ENCODE measurements at regions not wholly inside any gene's neighbourhood (a gene's known extent, or its start where the extent isn't known, plus 50 kb on each side); places are given as distances from the start of the nearest gene placed in this dataset.

GRCh38 chr1:88126467-88126866 is 557.6 kb upstream of the PKN2 start:
- TF ChIP-seq CTCF (IDR thresholded peaks at IDR 0.05): no peak
- no peak for DNase-seq
- Mint-ChIP-seq H3K4me1 (no peaks in the 10 kb centered on the region), H3K9me3 (peaks cover 9% of the 10 kb centered on the region), H3K36me3 (ENCODE audit: low read depth) (peaks cover 9% of the 10 kb centered on the region), H3K4me3 (no peak overlapping the region), H3K27ac (no peak overlapping the region), H3K27me3 (ENCODE audit: low read depth, poor library complexity) (peaks cover 11% of the 10 kb centered on the region)

GRCh38 chr1:88133991-88134390 is 550.1 kb upstream of the PKN2 start:
- Mint-ChIP-seq H3K27ac (no peak overlapping the region), H3K4me3 (no peak overlapping the region), H3K36me3 (ENCODE audit: low read depth) (peaks cover 5% of the 10 kb centered on the region), H3K9me3 (peaks cover 12% of the 10 kb centered on the region), H3K27me3 (ENCODE audit: low read depth, poor library complexity) (no peaks in the 10 kb centered on the region), H3K4me1 (no peaks in the 10 kb centered on the region)
- no peak for TF ChIP-seq CTCF (IDR thresholded peaks at IDR 0.05)
- no peak for DNase-seq

GRCh38 chr1:88134983-88135921 is 548.8 kb upstream of the PKN2 start:
- Mint-ChIP-seq H3K9me3 (peaks cover 12% of the 10 kb centered on the region), H3K36me3 (ENCODE audit: low read depth) (peaks cover 5% of the 10 kb centered on the region), H3K27me3 (ENCODE audit: low read depth, poor library complexity) (no peaks in the 10 kb centered on the region), H3K4me1 (peaks cover 6% of the 10 kb centered on the region), H3K27ac (no peak overlapping the region), H3K4me3 (no peak overlapping the region)
- DNase-seq: no peak
- no peak for TF ChIP-seq CTCF (IDR thresholded peaks at IDR 0.05)

- no peak for DNase-seq
- Mint-ChIP-seq H3K4me1 (peaks cover 13% of the 10 kb centered on the region), H3K27me3 (ENCODE audit: low read depth, poor library complexity) (no peaks in the 10 kb centered on the region), H3K4me3 (no peak overlapping the region), H3K27ac (no peak overlapping the region), H3K36me3 (ENCODE audit: low read depth) (no peaks in the 10 kb centered on the region), H3K9me3 (no peaks in the 10 kb centered on the region)
- no peak for TF ChIP-seq CTCF (IDR thresholded peaks at IDR 0.05)
Measured at GRCh38 chr1:88139633-88140032, 544.4 kb upstream of the PKN2 start.

GRCh38 chr1:88140325-88140724 is 543.7 kb upstream of the PKN2 start:
- Mint-ChIP-seq H3K9me3 (no peaks in the 10 kb centered on the region), H3K36me3 (ENCODE audit: low read depth) (no peaks in the 10 kb centered on the region), H3K27ac (no peak overlapping the region), H3K4me1 (peaks cover 14% of the 10 kb centered on the region), H3K27me3 (ENCODE audit: low read depth, poor library complexity) (no peaks in the 10 kb centered on the region), H3K4me3 (no peak overlapping the region)
- DNase-seq: no peak
- no peak for TF ChIP-seq CTCF (IDR thresholded peaks at IDR 0.05)
